ENCODE measurements at regions not wholly inside any gene's neighbourhood (a gene's known extent, or its start where the extent isn't known, plus 50 kb on each side); places are given as distances from the start of the nearest gene placed in this dataset.

- peak; percentile 29 for DNase-seq (ENCODE audit: low read depth)
- TF ChIP-seq CTCF (IDR thresholded peaks at IDR 0.05; ENCODE audit: insufficient read depth, low read depth, low read length, missing control alignments) = no peak
These were observed 148.7 kb upstream of the JARID2 start for GRCh38 chr6:15096894-15097837.

GRCh38 chr6:15101130-15101529 lies 144.7 kb upstream of the JARID2 start:
- DNase-seq (ENCODE audit: low read depth) = no peak
- TF ChIP-seq CTCF (IDR thresholded peaks at IDR 0.05; ENCODE audit: insufficient read depth, low read depth, low read length, missing control alignments) = no peak
- no peak overlapping the region for H3K4me3 ChIP-seq (ENCODE audit: low read length)

More at GRCh38 chr6:15096894-15097837, 148.7 kb upstream of the JARID2 start:
- H3K4me3 ChIP-seq (ENCODE audit: low read length) = no peak overlapping the region

GRCh38 chr6:15102241-15102640 lies 143.6 kb upstream of the JARID2 start:
- DNase-seq (ENCODE audit: low read depth) = no peak
- no peak for TF ChIP-seq CTCF (IDR thresholded peaks at IDR 0.05; ENCODE audit: insufficient read depth, low read depth, low read length, missing control alignments)
- H3K4me3 ChIP-seq (ENCODE audit: low read length) = no peak overlapping the region

GRCh38 chr6:15106958-15107643 lies 138.8 kb upstream of the JARID2 start:
- TF ChIP-seq CTCF (IDR thresholded peaks at IDR 0.05; ENCODE audit: insufficient read depth, low read depth, low read length, missing control alignments) = no peak
- H3K4me3 ChIP-seq (ENCODE audit: low read length) = no peak overlapping the region

GRCh38 chr6:15107644-15108382 lies 138.1 kb upstream of the JARID2 start:
- no peak for TF ChIP-seq CTCF (IDR thresholded peaks at IDR 0.05; ENCODE audit: insufficient read depth, low read depth, low read length, missing control alignments)
- DNase-seq (ENCODE audit: low read depth) = no peak
- no peak overlapping the region for H3K4me3 ChIP-seq (ENCODE audit: low read length)

More at GRCh38 chr6:15106958-15107643, 138.8 kb upstream of the JARID2 start:
- DNase-seq (ENCODE audit: low read depth) = no peak

GRCh38 chr6:15108383-15108715 lies 137.5 kb upstream of the JARID2 start:
- no peak overlapping the region for H3K4me3 ChIP-seq (ENCODE audit: low read length)
- TF ChIP-seq CTCF (IDR thresholded peaks at IDR 0.05; ENCODE audit: insufficient read depth, low read depth, low read length, missing control alignments) = no peak
- no peak for DNase-seq (ENCODE audit: low read depth)
